T47D (cell line): ENCODE measurements at regions not wholly inside any gene's neighbourhood (a gene's known extent, or its start where the extent isn't known, plus 50 kb on each side); places are given as distances from the start of the nearest gene placed in this dataset.

Experiments used
- DNase-seq, 2 experiments: peaks; one replicate each; pipeline versions ENCODE4 v3.0.0 to v3.0.0-alpha.2; 2011 to 2012; ENCODE audit warnings: low read depth in 1 of 2, low spot score in 1 of 2
- JUND ChIP-seq: IDR thresholded peaks from 2 replicates; pipeline ENCODE4 v1.6.1; 2012; ENCODE audit warnings: low read depth
- in situ Hi-C: cut with HindIII; loops from 2 replicates; pipeline ENCODE4 v1.10.0; 2016; ENCODE audit warnings: low sequenced_read_pairs, low pct_unique_long_range_greater_than_20kb

- DNase-seq, result no peak
- no peak for TF ChIP-seq JUND
- in situ Hi-C loops, result no loop called here
Observed at GRCh38 chr9:11708899-11709298, 984.3 kb upstream of the TYRP1 start.

- TF ChIP-seq JUND, result no peak
- DNase-seq, result no peak
- in situ Hi-C loops, result no loop called here
Observed at GRCh38 chr9:11709567-11709966, 983.6 kb upstream of the TYRP1 start.

DNA sequence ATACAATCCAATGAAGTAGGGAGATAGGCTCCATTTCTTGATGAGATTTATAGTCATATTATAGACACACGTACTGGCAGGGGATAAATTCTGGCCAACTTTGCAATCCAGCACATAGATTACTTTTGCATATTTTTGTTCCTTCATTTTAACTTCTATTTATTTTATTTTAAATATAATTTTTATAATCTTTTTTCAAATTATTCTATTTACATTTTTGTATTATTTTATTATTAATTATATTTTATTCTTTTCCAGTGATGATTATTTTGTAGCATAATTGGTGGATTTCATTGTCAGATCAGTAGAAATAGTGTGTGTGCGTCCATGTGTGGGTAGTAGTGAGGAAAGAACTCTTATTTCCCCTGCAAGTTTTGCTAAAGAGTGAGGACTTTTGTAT, 980.1 kb upstream of the TYRP1 start:
- in situ Hi-C loops, result no loop called here
- DNase-seq, result no peak
- TF ChIP-seq JUND, result no peak

DNA sequence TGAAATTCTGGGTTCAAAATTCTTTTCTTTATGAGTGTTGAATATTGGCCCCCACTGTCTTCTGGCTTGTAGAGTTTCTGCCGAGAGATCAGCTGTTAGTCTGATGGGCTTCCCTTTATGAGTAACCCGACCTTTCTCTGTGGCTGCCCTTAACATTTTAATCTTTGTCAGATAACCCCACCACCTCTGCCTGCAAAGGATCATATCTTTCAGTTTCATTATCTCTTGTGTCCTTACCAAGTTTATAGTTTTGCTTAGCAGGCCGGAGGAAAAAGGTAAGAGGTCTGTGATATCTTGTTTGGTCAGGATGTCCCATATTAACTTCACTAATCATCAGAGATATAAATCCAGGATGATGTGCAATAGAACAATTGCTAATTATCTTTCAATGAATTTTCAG, 970.2 kb upstream of the TYRP1 start:
- no peak for TF ChIP-seq JUND
- in situ Hi-C loops, result no loop called here
- DNase-seq, result no peak

DNA sequence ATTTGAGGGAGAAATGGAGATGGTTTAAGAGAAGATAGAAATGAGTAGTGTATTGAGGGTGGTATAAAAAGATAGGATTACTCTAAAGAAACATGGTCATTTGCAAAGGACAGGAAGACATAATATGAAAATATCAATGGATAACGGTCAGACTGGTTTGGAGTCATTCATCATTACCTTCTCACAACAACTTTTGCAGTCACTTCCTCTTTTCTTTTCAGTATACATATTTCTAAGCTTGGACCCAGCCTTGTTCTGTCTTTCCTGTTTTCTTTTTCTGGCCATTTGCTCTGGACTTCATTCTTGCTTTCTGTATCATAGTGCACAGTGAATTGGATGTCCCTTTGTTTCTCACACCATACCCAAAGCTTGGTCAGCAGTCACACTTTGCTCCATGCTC, 966.5 kb upstream of the TYRP1 start:
- no peak for TF ChIP-seq JUND

GRCh38 chr9:11735391-11735790, 957.8 kb upstream of the TYRP1 start:
- in situ Hi-C loops, result no loop called here
- no peak for TF ChIP-seq JUND
- DNase-seq, result no peak

More for the DNA sequence above, 966.5 kb upstream of the TYRP1 start:
- no peak for DNase-seq
- in situ Hi-C loops, result no loop called here

DNA sequence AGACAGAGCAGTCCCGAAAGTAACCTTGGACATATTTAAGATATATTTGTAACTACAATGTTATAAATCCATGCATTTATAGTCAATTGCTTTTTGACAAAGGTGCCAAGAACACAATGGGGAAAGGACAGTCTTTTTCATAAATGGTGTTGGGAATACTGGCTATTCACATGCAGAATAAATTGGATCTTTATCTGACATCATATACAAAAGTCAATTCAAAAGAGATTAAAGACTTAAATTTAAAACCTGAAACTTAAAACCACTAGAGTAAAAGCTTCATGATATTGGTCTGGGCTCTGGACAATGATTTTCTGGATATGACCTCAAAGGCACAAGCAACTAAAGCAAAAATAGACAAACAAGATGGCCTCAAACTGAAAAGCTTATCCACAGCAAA, 950.7 kb upstream of the TYRP1 start:
- no peak for DNase-seq
- in situ Hi-C loops, result no loop called here
- no peak for TF ChIP-seq JUND

DNA sequence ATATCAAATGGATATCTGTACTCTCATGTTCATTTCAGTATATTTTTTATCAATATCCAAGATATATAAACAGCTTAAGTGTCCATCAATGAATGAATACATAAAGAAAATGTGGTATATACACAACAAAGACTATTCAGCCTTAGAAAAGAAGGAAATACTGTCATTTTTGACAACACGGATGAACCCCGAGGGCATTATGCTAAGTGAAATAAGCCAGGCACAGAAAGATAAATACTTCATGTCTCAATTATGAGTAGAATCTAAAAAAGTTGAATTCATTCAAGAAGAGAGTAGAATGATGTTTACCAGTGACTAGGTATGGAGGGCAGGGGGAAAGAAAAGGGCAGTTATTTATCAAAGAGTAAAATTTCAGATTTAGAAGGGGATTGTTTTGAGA, 949.8 kb upstream of the TYRP1 start:
- no peak for DNase-seq
- in situ Hi-C loops, result no loop called here
- TF ChIP-seq JUND, result no peak

DNA sequence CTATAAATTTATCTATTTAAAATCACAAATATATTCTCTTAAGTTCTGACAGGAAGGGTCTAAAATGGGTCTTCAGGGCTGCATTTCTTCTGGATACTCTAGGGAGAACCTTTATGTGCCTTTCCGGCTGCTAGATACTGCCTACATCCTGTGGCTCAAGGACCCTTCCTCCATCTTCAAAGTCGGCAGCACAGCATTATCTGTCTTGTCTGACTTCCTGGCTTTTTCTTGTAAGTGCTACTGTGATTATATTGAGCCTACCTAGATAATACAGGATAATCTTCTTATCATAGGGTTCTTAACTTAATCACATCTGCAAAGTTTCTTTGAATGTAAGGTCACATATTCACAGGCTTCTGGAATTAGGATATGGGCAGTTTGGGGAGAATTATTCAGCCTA, 943.8 kb upstream of the TYRP1 start:
- no peak for TF ChIP-seq JUND
- DNase-seq, result no peak
- in situ Hi-C loops, result no loop called here

DNA sequence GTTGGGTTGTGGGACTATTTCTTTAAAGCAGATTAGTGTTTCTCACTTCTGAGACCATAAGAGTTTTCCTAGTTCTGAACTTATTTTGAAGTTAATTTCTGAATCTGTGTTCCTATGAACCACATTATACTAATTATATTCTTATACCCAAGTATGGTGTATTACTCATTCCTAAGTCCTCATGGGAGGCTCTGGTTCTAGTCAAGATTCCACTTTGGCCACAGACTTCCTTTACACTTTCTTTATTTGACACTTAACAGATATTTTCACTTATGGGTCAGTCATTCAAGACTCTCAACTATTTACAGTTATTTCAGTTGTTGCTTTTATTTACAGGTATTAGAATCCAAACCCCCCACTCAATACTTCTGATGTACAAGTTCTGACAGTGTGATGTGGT, 937.2 kb upstream of the TYRP1 start:
- in situ Hi-C loops, result no loop called here
- no peak for DNase-seq
- no peak for TF ChIP-seq JUND

DNA sequence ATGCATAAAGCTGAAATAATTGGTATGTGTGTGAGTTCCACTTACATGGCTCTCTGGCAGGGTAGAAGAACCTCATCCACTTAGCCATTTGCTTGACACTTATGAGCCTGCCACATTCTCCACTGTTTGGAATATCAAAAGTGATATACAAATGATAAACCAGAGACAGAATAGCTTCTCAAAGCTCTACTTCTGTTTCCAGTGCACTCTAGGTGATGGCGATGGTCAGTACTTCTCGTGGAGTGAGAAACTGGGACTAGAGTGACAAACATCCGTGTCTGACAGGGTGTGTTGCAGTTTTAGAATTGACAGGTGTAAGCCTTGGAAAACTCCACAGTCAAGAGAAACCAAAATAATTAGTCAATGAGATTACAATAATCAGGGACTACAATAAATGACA, 935.8 kb upstream of the TYRP1 start:
- DNase-seq, result no peak
- in situ Hi-C loops, result no loop called here
- TF ChIP-seq JUND, result no peak

DNA sequence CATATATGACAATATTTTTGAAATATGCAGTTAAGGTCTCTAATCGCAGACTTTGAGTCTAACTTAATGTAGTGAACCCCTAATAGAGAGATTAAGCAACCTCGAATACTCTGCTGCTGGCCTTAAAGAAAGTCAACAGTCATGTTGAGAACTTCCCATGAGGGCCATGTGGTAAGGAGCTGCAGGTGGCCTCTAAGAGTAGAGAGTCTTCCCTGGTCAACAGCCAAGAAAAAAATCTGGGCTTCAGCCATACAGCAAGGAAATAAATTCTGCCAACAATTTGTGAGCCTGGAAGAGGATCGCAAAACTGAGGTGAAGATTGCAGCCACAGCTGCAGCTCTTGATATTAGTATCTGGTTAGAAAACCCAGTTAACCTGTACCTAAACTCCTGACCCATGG, 935.2 kb upstream of the TYRP1 start:
- DNase-seq, result no peak
- in situ Hi-C loops, result no loop called here
- no peak for TF ChIP-seq JUND

GRCh38 chr9:11779971-11780370, 913.2 kb upstream of the TYRP1 start:
- in situ Hi-C loops, result no loop called here
- TF ChIP-seq JUND, result no peak
- DNase-seq, result no peak

DNA sequence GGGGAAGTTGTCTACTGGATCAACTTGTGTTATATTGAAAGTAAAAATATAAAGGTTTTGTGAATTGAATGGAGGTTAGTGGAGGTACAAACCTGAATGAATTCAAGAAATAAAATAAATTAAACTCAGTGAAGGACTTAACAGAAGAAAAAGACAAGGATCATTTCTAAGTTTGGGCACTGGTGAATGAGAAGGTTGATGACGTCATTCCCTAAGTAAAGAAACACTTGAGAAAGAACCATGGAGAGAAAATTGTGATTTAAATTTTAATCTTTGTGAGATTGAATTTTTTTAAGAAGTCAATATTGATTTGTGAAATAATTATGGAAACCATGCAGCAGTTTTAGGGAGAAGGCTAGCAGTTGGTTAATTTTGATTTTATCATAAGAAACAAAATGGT, 900.3 kb upstream of the TYRP1 start:
- in situ Hi-C loops, result no loop called here
- no peak for TF ChIP-seq JUND
- DNase-seq, result no peak

GRCh38 chr9:11794984-11795383, 898.2 kb upstream of the TYRP1 start:
- DNase-seq, result no peak
- in situ Hi-C loops, result no loop called here
- TF ChIP-seq JUND, result no peak
